ENCODE measurements at regions not wholly inside any gene's neighbourhood (a gene's known extent, or its start where the extent isn't known, plus 50 kb on each side); places are given as distances from the start of the nearest gene placed in this dataset.

DNA sequence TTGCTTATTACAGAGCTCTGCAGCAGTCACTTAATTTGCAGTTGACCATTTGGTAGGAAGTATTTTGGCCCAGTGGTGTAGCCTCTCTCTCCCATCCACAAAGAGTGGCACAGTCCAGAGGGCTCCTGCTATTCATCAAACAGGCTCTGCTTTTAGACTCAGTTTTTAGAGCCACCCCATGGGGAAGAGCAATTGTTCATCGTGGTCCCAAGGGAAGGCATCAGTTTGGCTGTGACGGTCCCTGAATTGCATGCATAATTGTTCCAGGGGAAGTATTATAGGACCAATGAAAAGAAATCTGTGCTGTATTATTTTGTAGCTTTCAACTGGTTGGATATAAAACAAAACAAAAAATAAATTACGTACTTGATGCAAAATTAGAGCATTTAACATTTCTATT is 799.0 kb downstream of the DACH1 start:
- DNase-seq = no peak

DNA sequence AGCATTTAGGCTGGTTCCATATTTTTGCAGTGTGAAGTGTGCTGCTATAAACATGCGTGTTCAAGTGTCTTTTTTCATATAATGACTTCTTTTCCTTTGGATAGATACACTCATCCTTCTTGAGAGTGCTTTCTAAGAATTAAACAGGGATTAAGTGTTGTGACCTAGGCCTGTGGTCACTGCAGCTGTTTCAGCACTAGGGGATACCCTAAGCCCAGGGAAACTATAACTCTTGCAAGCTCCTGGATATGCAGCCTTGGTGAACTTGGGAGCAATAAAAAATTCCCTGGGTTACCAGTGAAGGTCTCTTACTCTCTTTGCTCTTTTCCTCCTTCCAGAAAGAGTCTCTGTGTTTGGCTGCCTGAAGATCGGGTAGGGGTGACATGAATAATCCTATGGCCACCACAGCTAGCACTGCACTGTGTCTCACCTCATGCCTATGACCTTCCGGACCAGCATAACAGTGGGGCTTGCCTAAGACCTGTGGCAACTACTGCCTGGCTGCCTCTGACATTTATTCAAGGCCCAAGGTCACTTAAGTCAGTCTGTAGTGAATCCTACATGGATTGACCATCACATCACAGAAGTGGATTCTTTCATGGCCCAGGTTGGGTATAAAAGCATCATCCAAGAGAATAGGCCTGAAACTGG is 799.7 kb downstream of the DACH1 start:
- DNase-seq = no peak

DNA sequence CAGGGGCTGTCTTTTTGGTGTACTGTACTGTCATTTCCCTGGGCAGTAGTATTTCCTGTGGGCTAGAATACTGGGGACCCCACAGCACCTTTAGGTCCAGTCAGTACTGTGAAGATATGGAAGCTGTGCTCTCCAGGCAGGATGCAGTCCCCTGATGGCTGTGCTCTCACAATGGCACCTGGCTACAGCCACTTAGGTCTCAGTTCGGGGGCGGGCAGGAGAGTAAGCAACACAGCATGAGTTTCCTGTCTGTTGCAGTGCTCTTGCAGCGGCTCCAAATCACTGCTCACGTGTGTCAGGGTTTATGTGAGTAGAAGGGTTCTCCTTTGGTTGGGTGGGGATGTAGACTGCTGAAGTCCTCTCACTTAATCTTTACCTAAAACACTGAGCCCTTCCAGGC is 810.4 kb downstream of the DACH1 start:
- DNase-seq = no peak

DNA sequence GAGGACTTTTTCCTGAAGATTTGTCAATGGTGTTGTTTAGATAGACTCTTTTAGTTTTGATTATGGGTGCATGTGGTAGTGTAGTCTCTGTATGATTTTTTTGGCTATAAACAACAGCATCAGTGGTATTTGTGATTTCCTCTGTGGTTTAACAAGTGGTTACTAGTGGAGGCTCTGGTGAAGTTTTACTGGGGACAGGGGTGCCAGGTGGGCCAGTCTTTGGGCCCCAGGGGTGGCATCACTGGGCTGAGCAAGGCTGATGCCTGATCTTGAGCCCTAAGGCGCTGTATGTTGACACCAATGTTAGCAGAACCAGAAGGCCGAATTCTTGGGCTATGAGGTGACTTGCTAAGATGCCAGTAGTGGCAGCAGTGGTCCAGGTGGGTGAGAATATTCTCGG is 811.4 kb downstream of the DACH1 start:
- DNase-seq = no peak

DNA sequence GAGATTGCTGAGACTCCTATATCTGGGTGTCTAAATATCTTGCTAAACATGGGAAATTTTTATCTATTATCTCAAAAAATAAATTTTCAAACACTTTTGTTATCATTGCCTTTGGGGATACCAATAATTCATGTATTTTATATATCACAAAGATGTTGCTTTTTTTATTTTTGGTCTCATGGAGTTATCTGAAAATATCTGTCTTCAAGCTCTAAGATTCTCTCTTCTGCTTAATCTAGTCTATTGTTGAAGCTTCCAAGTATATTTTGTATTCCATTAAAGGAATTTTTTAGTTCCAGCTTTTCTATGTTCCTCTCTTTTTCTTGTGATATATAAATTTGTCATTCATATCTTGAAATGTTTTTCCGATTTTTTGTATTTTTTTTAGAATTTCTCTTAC is 812.0 kb downstream of the DACH1 start:
- DNase-seq = no peak

DNA sequence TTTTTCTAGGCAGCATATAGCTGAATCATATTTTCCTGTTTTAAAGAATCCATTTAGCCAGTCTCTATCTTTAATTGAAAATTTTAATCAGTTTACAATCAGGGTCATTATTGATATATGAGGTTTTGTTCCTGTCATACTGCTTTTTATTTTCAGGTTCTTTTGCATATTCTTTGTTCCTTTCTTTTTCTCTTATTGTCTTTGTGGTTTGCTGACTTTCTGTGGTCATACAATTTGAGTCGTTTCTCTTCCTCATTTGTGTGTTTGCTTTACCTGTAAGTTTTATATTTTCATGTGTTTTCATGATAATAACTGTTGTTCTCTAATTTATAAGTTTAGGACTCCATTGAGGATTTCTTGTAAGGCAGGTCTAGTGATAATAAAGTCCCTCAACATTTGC is 812.6 kb downstream of the DACH1 start:
- no peak for DNase-seq

DNA sequence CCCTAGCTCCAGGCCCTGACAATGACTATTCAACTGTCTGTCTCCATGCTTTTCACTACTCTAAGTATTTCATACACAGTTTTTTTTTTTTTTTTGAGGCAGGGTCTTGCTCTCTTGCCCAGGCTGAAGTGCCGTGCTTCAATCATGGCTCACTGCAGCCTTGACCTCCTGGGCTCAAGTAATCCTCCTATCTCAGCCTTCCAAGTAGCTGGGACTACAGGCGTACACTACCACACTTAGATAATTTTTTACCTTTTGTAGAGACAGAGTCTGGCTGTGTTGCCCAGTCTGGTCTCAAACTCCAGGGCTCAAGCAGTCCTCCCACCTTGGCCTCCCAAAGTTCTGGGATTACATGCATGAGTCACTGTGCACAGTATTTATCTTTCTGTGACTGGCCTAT is 815.4 kb downstream of the DACH1 start:
- no peak for DNase-seq

DNA sequence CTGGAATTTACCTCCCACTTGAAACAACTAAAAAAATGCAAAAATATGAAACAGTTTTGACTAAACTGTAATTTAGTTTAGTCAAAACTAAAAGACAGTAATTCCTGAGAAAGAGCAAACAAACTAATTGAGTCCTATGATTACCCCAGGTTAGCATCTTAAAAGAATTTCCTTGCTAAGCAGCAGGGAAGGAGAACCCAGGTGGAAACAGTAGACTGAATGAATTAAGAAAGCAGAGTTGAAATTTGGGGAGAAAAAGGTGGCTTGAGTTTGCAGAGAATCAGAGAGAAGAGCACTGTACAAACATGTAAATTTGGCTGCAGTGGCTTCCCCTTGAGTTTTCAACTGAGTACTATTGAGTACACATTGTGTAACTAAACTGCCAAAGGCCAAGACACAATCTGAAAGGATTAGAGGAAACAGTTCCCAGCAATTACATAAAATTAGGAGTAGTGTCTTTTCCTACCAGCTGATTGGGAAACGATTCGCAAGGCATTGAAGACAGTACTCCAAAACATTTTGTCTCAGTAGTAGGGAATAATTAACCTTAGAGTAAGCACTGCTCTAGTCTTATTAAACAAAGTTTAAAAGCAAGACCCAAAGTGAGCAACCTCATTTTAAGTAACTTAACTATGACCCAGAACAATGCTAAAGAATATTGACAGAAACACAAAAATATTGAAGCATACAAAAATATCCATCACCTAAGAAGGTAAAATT is 820.5 kb downstream of the DACH1 start:
- no peak for DNase-seq

DNA sequence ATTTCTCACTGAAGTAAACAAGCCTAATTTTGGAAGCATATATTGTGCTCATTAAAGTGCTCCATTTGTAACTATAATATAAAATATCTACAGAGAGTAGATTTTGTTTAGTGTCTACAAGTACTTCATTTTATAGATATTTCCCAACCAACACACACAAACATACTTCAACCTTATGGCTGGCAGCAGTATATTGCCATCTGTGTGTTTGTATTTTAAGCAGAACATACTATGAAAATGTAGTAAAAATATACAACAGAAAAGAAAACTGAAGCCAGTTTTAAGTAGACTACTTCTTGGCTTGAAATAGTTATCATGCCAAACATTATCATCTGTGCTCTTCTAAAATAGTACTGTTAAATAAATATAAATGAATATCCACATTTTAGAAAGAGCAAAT is 821.9 kb downstream of the DACH1 start:
- no peak for DNase-seq

DNA sequence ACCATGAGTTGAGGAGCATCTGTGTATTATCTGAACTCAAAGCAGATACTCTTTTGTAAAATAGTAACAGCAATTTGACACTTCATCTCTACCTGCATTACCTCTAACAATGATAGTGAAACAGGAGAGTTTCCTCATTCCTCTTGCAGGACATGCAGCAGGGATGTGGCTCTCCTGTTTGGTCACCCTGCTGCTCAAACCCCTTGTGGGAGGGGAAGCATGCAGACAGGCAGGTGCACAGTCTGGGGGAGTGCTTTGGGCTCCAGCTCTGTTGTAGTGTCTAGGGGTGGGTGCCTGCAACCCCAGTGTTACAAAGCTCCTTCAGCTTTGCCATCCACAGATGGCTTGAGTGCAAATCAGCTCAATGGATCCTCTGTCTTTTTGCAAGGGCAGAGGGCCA is 827.6 kb downstream of the DACH1 start:
- DNase-seq = no peak

DNA sequence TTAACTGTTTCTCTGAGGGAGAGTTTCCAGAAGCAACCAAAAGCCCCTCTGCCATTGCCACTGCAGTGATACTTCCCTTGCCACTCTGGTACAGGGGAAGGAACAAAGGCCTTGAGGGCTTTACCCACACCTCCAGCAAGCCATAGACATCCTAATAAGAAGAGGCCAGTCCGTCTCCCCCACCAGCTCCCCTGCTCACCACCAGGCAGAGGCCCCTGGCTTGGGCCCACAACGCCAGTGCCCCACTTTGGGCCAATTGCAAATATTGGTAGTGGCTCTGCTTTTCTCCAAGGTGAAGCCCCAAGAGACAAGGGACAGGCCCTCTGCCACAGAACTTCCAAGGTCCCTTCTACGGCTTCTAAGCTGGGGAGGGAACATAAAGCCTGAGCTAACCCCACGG is 833.0 kb downstream of the DACH1 start:
- no peak for DNase-seq

DNA sequence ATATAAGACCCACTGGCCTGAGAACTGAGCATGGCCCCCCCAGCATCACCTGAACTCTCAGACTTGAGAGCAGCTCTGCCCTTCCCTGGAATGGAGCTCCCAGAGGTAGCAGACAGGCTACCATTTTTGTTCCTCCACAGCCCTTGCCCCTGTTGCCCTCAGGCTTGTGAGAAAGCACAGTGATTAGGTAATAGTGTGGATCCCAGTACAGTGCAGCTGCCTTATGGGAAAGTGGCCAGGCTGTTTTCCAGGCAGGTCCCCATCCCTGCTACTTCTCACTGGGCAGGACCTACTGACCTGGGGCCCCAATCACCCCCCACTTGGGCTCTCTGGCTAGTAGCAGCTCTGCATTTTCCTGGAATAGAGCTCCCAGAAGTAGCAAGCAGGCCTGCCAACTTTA is 834.0 kb downstream of the DACH1 start:
- DNase-seq = no peak

DNA sequence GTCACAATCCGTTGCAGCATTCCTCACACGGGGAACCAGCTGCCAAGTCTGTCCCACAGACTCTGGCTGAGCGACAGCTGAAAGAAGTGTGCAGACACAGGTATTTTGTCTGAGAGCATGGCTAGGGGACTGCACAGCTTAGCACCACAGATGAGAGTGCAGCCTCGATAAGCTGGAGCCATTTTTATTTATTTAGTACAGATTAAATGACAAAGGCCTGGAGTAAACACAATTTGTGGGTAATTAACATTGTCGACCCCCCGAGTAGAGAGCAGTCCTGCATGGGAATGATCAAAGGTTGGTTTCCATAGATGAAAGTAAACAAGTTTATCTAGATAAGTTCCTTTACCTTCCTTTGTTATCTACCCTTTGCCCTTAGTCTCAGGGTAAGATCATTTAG is 836.2 kb downstream of the DACH1 start:
- DNase-seq = no peak

DNA sequence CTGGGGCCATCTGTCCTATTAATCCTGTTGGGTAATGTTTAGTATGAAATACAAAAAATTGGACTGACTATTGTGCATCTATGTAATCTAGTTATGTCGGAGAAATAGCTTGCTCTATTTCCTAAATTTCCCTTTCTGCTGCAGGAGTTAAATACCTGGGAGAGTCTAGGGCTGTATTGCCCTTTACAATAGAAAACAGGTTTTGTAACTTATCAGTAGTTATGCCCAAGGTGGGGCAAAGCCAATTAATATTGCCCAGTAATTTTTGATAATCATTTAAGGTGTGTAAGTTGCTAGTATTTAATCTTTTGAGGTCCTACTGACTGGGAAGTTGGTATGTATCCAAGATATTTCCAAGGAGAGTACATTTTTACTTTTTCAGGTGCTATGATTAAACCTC is 838.1 kb downstream of the DACH1 start:
- no peak for DNase-seq

DNA sequence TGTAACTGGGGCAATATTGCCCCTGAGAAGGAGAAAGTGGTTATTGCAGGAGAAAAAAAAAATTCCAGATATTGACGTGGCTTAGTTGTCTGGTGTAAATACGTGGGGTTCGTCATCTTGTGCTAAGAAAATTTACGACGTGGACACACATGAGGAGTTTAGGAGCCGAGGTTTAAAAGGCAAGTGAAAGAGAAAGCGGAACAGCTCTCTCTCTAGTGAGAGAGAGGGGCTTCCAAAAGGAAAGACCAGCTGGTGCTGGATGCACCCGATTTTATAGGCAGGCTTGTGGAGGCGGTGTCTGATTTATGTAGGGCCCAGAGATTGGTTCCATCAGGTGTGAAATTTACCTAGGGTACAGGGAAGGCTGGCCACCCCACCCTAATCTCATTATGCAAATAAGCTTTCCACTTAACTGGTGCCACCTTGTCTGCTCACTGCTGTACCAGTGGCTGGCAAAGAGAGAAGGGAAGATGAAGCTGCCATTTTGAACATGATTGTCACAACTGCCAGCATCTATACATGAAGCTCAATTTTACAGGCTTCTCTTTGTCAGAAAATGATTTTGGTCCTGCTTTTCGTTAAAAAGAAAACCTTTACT is 845.1 kb downstream of the DACH1 start:
- no peak for DNase-seq

DNA sequence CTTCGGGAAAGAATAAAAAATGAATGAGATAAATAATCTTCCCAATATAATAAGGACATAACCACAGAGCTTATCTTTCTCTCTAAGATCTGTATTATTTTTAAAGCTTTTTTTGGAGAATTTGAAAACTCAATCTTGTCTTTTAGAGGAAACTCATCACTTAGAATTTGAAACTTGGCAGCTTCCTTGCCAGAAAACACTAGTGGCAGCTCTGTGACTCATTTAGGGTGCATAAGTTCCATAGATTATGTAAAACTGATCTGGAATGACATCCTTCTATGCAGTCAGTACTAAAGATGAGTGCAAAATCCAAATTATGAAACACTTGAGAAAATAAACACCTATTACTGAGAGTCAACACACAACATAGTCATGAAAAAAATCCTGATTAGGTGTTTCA is 848.0 kb downstream of the DACH1 start:
- no peak for DNase-seq

DNA sequence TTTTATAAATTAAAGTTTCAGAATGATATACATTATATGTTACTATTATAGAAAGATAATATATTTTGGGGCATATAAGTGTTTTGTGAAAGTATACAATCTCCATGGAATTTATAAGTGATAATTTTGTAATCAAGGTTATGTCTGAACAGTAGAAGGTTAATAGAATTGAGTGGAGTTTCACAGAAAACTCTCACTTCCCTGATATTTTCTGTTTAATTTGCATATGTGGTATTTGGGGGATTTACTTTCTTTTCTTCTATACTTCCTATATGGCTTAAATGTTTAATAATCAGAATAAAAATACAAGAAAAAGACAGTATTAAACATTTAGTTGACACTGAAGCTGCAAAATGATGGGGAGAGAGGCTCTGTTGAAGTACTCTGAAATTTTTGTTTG is 848.5 kb downstream of the DACH1 start:
- DNase-seq = no peak

DNA sequence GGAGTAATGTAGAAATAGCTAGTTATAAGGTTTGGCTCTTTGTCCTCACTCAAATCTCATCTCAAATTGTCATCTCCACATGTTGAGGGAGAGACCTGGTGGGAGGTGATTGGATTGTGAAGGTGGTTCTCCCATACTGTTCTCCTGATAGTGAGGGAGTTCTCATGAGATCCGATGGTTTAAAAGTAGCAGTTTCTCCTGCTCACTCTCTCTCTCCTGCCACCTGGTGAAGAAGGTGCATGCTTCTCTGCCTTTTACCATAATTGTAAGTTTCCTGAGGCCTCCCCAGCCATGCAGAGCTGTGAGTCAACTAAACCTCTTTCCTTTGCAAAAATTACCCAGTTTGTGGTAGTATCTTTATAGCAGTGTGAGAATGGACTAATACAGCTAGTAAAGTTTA is 849.4 kb downstream of the DACH1 start:
- DNase-seq = no peak

DNA sequence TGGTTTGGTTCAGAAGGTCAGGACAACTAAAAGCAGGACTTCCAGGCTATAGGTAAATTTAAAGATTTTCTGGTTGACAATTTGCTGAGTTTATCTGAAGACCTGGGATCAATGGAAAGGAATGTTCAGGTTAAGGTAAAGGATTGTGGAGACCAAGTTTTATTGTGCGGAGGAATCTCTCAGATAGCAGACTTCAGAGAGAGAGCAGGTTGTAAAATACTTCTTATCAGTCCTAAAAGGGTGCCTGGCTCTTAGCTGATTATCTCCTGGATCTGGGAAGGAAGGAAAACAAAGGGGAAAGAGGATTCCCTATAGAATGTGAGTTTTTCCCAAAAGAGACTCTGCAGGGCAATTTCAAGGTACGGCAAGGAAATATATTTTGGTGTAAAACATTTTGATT is 851.5 kb downstream of the DACH1 start:
- DNase-seq = no peak

DNA sequence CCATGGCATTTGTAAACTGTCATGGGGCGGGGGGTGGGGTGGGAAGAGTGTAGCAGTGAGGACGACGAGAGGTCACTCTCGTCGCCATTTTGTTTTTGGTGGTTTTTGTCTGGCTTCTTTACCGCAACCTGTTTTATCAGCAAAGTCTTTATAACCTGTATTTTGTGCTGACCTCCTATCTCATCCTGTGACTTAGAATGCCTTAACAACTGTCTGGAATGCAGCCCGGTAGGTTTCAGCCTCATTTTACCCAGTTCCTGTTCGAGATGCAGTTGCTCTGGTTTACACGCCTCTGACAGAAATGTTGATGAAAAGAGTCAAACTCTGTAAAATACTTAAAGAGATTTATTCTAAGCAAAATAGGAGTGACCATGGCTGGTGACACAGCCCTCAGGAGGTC is 852.0 kb downstream of the DACH1 start:
- no peak for DNase-seq

DNA sequence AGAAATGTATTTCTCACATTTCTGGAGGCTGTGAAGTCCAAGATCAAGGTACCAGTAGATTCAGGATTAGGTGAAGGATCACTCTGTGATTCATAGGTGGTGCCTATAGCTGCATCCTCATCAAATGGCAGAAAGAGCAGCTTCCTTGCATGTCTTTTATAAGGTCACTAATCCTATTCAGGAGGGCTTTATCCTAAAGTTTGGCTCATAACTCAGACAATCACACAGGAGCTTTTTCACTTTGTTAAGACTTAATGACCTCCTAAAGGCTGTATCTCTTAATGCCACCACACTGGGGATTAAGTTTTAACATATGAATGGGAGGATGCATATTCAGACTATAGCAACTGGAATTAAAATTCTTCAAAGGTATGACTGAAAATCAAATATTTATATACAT is 861.1 kb downstream of the DACH1 start:
- DNase-seq = no peak

DNA sequence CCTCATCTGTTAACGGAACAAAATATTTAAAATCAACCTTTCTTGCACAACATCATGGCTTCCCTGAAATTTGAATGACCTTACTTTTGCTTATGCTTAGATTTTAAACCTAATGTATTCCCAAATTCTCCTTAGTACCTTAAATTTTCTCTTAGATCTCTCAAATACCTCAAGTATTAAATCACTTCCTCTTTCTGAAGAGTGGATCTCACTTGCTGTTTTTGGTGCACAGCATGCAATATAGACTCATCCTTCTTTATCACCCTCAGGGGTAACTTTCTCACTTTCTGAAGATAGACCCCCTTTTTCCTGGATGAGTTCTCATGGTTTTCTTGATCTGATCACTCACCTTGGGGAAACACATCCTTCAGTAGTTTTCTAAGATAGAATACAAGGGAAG is 871.7 kb downstream of the DACH1 start:
- no peak for DNase-seq

DNA sequence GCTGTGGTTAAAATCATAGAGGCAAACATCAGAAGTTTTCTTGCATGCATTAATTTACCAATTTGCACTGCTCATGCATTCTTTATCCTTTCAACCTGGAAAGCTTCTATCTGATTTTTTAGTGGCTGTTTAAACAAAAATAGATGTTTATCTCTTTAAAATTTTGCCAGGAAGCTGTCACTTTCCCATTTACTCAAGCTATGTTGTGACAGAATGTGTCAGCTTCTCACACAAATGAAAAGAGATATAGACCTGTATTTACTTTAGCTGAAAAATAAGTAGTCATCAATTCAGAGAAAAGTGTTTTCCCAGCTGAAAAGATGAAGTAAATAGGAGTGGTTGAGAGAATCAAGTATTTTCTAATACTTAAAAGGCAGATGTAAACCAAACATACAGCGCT is 872.8 kb downstream of the DACH1 start:
- no peak for DNase-seq

DNA sequence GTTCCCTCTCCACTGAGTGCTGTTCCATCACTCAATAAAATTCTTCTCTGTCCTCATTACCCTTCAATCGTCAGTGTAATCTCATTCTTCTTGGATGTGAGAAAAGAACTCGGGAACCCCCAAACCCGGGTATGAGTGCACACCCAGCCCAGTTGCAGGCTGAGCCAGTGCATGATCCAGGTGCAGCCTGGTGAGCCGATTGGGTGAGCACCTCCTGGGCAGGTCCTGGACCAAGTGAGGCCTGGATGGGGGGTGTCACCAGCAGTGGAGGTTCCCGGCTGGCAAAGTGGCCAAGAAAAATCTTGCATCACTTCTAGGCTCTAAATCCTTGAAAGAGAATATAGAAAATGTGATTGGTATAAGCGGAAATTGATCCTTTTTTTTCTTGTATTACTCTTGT is 878.8 kb upstream of the KLHL1 start:
- no peak for DNase-seq

DNA sequence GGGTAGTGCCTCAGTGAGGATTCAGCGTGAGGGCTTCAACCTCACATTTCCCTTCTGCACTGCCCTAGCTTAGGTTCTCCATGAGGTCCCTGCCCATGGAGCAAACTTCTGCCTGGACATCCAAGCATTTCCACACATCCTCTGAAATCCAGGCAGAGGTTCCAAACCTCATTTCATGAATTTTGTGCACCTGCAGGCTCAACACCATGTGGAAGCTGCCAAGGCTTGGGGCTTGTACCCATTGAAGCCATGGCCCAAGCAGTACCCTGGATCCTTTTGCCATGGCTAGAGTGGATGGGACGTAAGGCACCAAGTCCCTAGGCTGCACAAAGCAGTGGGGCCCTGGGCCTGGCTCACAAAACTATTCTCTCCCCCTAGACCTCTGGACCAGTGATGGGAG is 877.1 kb upstream of the KLHL1 start:
- no peak for DNase-seq

All from right hindlimb (tissue), 1 donor.